Astrocyte (in vitro differentiated cells and primary cell): ENCODE measurements at regions not wholly inside any gene's neighbourhood (a gene's known extent, or its start where the extent isn't known, plus 50 kb on each side); places are given as distances from the start of the nearest gene placed in this dataset.

ENCODE experiments used
- DNase-seq: peaks from one replicate; pipeline ENCODE4 v3.0.0-alpha.2; 2010; ENCODE audit warnings: low read depth
- FAIRE-seq: peaks from 2 replicates; lab custom pipeline; 2011; peaks lifted over from hg19 to GRCh38; lab: Jason Lieb, UNC
- H2AFZ ChIP-seq: 2 replicates; pipeline ENCODE4 v1.6.0; 2012; ENCODE audit warnings: low read depth, low read length, inconsistent platforms
- H3K27ac ChIP-seq: 2 replicates; pipeline ENCODE4 v1.5.1; 2011; ENCODE audit warnings: low read depth, low read length, inconsistent platforms
- H3K27me3 ChIP-seq: 2 replicates; pipeline ENCODE4 v1.6.0; 2011; ENCODE audit warnings: low read length, inconsistent platforms; ENCODE audit not compliant: insufficient read depth
- H3K36me3 ChIP-seq: 2 replicates; pipeline ENCODE4 v1.5.1; 2011; ENCODE audit warnings: low read length, inconsistent platforms; ENCODE audit not compliant: insufficient read depth
- H3K4me1 ChIP-seq: 2 replicates; pipeline ENCODE4 v1.5.1; 2011; ENCODE audit warnings: low read length, inconsistent platforms; ENCODE audit not compliant: insufficient read depth
- H3K4me2 ChIP-seq: 2 replicates; pipeline ENCODE4 v1.6.0; 2012; ENCODE audit warnings: low read length, inconsistent platforms
- H3K4me3 ChIP-seq: 2 replicates; pipeline ENCODE4 v1.5.1; 2011; ENCODE audit warnings: low read depth, mild to moderate bottlenecking, low read length, inconsistent platforms; ENCODE audit not compliant: insufficient read depth
- H3K79me2 ChIP-seq: 2 replicates; pipeline ENCODE4 v1.6.0; 2012; ENCODE audit warnings: mild to moderate bottlenecking, low read length, inconsistent platforms; ENCODE audit not compliant: insufficient read depth
- H3K9ac ChIP-seq: 2 replicates; pipeline ENCODE4 v1.6.0; 2012; ENCODE audit warnings: mild to moderate bottlenecking, low read length, inconsistent platforms
- H3K9me3 ChIP-seq: 2 replicates; pipeline ENCODE4 v1.5.1; 2012; ENCODE audit warnings: low read depth, mild to moderate bottlenecking, low read length, inconsistent platforms; ENCODE audit not compliant: insufficient read depth
- H4K20me1 ChIP-seq: 2 replicates; pipeline ENCODE4 v1.6.0; 2012; ENCODE audit warnings: low read length, inconsistent platforms; ENCODE audit not compliant: insufficient read depth
- H3K27ac Mint-ChIP-seq: one replicate; pipeline ENCODE4 v1.8.0; 2021; ENCODE audit warnings: mild to moderate bottlenecking, mixed read lengths; ENCODE audit not compliant: unreplicated experiment
- H3K27me3 Mint-ChIP-seq: one replicate; pipeline ENCODE4 v1.8.0; 2021; ENCODE audit warnings: low read depth, mixed read lengths; ENCODE audit not compliant: unreplicated experiment
- H3K36me3 Mint-ChIP-seq: one replicate; pipeline ENCODE4 v1.8.0; 2021; ENCODE audit warnings: low read depth, mixed read lengths; ENCODE audit not compliant: unreplicated experiment
- H3K4me1 Mint-ChIP-seq: one replicate; pipeline ENCODE4 v1.8.0; 2021; ENCODE audit warnings: low read depth, mixed read lengths; ENCODE audit not compliant: unreplicated experiment
- H3K4me3 Mint-ChIP-seq: one replicate; pipeline ENCODE4 v1.8.0; 2021; ENCODE audit warnings: mild to moderate bottlenecking, moderate library complexity, mixed read lengths; ENCODE audit not compliant: unreplicated experiment
- H3K9me3 Mint-ChIP-seq: one replicate; pipeline ENCODE4 v1.8.0; 2021; ENCODE audit warnings: mild to moderate bottlenecking, mixed read lengths; ENCODE audit not compliant: unreplicated experiment
- EZH2 ChIP-seq: IDR thresholded peaks from 2 replicates; pipeline ENCODE4 v1.6.1; 2012; ENCODE audit warnings: mild to moderate bottlenecking, low read length, inconsistent platforms; ENCODE audit not compliant: insufficient read depth
- TF ChIP-seq, protein P1 (sequence below): IDR thresholded peaks from 2 replicates; pipeline ENCODE4 v1.5.1; 2011; ENCODE audit warnings: low read depth, mild to moderate bottlenecking, inconsistent platforms, low read length, moderate library complexity; ENCODE audit not compliant: insufficient read depth

- Mint-ChIP-seq H3K9me3 (no peaks in the 10 kb centered on the region), H3K4me1 (peaks cover 4% of the 10 kb centered on the region), H3K4me3 (no peak overlapping the region), H3K27ac (no peak overlapping the region), H3K27me3 (no peaks in the 10 kb centered on the region), H3K36me3 (no peaks in the 10 kb centered on the region)
- DNase-seq (no peak), FAIRE-seq (no peak)
- no peaks in the 10 kb centered on the region for H3K79me2 ChIP-seq
- no peaks in the 10 kb centered on the region for H3K4me1 ChIP-seq
- H4K20me1 ChIP-seq = no peaks in the 10 kb centered on the region
- no peak overlapping the region for H2AFZ ChIP-seq
- H3K9ac ChIP-seq = no peak overlapping the region
- H3K4me3 ChIP-seq = no peak overlapping the region
- no peak overlapping the region for H3K27ac ChIP-seq
- H3K36me3 ChIP-seq = no peaks in the 10 kb centered on the region
- TF ChIP-seq, protein P1, sequence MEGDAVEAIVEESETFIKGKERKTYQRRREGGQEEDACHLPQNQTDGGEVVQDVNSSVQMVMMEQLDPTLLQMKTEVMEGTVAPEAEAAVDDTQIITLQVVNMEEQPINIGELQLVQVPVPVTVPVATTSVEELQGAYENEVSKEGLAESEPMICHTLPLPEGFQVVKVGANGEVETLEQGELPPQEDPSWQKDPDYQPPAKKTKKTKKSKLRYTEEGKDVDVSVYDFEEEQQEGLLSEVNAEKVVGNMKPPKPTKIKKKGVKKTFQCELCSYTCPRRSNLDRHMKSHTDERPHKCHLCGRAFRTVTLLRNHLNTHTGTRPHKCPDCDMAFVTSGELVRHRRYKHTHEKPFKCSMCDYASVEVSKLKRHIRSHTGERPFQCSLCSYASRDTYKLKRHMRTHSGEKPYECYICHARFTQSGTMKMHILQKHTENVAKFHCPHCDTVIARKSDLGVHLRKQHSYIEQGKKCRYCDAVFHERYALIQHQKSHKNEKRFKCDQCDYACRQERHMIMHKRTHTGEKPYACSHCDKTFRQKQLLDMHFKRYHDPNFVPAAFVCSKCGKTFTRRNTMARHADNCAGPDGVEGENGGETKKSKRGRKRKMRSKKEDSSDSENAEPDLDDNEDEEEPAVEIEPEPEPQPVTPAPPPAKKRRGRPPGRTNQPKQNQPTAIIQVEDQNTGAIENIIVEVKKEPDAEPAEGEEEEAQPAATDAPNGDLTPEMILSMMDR = no peak
- no peak for TF ChIP-seq EZH2
- no peaks in the 10 kb centered on the region for H3K9me3 ChIP-seq
- no peaks in the 10 kb centered on the region for H3K27me3 ChIP-seq
- H3K4me2 ChIP-seq = no peak overlapping the region
Measured at GRCh38 chr1:83769072-83769471, 229.9 kb downstream of the TTLL7 start.

GRCh38 chr1:83766241-83766691 is 232.7 kb downstream of the TTLL7 start:
- Histone ChIP-seq H3K27me3 (no peaks in the 10 kb centered on the region), H4K20me1 (no peaks in the 10 kb centered on the region), H3K9me3 (no peaks in the 10 kb centered on the region), H3K4me3 (no peak overlapping the region), H3K36me3 (no peaks in the 10 kb centered on the region), H3K4me2 (no peak overlapping the region), H3K27ac (no peak overlapping the region), H2AFZ (no peak overlapping the region), H3K4me1 (no peaks in the 10 kb centered on the region), H3K79me2 (no peaks in the 10 kb centered on the region), H3K9ac (no peak overlapping the region)
- Mint-ChIP-seq H3K36me3 (no peaks in the 10 kb centered on the region), H3K4me3 (no peak overlapping the region), H3K4me1 (peaks cover 4% of the 10 kb centered on the region), H3K27me3 (no peaks in the 10 kb centered on the region), H3K27ac (no peak overlapping the region), H3K9me3 (no peaks in the 10 kb centered on the region)
- no peak for TF ChIP-seq EZH2
- TF ChIP-seq, protein P1 = no peak
- DNase-seq = no peak
- no peak for FAIRE-seq

DNA sequence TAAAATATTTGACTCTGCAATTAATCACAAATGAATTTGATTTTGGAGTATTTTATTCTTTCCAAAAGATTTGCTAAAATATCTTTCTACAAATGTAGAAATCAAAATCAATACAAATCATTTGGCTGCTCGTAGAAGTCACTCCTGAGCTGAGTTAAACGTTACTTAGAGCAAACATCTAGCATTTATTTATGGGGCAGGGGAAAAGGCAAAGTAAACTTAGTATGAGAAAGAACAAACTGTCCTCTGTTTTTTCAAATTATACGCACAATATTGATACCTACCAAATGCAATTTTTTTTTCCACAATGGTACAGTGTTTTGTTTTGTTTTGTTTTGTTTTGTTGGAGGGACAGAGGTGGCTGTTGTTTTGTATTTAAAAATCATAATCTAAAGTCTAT is 233.8 kb downstream of the TTLL7 start:
- Histone ChIP-seq H3K9ac (no peak overlapping the region), H3K4me2 (no peak overlapping the region), H3K36me3 (no peaks in the 10 kb centered on the region), H3K27me3 (peaks cover 4% of the 10 kb centered on the region), H3K4me3 (no peak overlapping the region), H4K20me1 (no peaks in the 10 kb centered on the region), H3K27ac (no peak overlapping the region), H3K9me3 (no peaks in the 10 kb centered on the region), H2AFZ (no peak overlapping the region), H3K79me2 (no peaks in the 10 kb centered on the region), H3K4me1 (no peaks in the 10 kb centered on the region)
- no peak for FAIRE-seq
- H3K9me3 Mint-ChIP-seq = no peaks in the 10 kb centered on the region
- TF ChIP-seq, protein P1 = no peak
- no peak for TF ChIP-seq EZH2
- H3K4me3 Mint-ChIP-seq = no peak overlapping the region
- H3K27me3 Mint-ChIP-seq = peaks cover 4% of the 10 kb centered on the region
- DNase-seq = no peak
- H3K36me3 Mint-ChIP-seq = no peaks in the 10 kb centered on the region
- H3K4me1 Mint-ChIP-seq = peaks cover 4% of the 10 kb centered on the region
- H3K27ac Mint-ChIP-seq = no peak overlapping the region
